Heart right ventricle (tissue), 16 donors: ENCODE measurements at regions not wholly inside any gene's neighbourhood (a gene's known extent, or its start where the extent isn't known, plus 50 kb on each side); places are given as distances from the start of the nearest gene placed in this dataset.

Experiments used
- ATAC-seq, 8 donors: fragments of 200-7000 bp; cut with Tn5 transposase; one replicate each; pipeline ENCODE4 v1.9.1; 2020; ENCODE audit warnings: mild to moderate bottlenecking in 8 of 8, moderate library complexity in 8 of 8, moderate number of reproducible peaks in 1 of 8
- DNase-seq, 2 donors: peaks; one replicate each; pipeline ENCODE4 v3.0.0-alpha.2; 2020
- H3K27ac ChIP-seq, 10 donors: fragments of 200-600 bp; sonication (generic) in 2 of 10; one replicate each; pipeline versions ENCODE4 v1.5.0 to v1.8.0; 2020 to 2022; ENCODE audit warnings: mild to moderate bottlenecking in 3 of 10
- H3K27me3 ChIP-seq, 7 donors: fragments of 200-600 bp; one replicate each; pipeline ENCODE4 v1.8.0; 2021 to 2022; ENCODE audit warnings: mild to moderate bottlenecking in 2 of 7
- H3K36me3 ChIP-seq, 9 donors: fragments of 200-600 bp; sonication (generic) in 1 of 9; one replicate each; pipeline versions ENCODE4 v1.5.0 to v1.8.0; 2020 to 2022; ENCODE audit warnings: mild to moderate bottlenecking in 2 of 9
- H3K4me1 ChIP-seq, 9 donors: fragments of 200-600 bp; sonication (generic) in 1 of 9; one replicate each; pipeline versions ENCODE4 v1.5.0 to v1.8.0; 2020 to 2022; ENCODE audit warnings: mild to moderate bottlenecking in 4 of 9
- H3K4me3 ChIP-seq, 10 donors: fragments of 200-600 bp; sonication (generic) in 2 of 10; one replicate each; pipeline versions ENCODE4 v1.5.0 to v1.8.0; 2020 to 2022; ENCODE audit warnings: mild to moderate bottlenecking in 7 of 10, moderate library complexity in 2 of 10
- H3K9me3 ChIP-seq, 11 donors: fragments of 200-600 bp in 10 of 11; sonication (generic) in 2 of 11; one replicate each; pipeline versions ENCODE4 v1.5.0 to v1.8.0; 2013 to 2022; ENCODE audit warnings: mild to moderate bottlenecking in 2 of 11, control low read depth in 1 of 11, moderate library complexity in 1 of 11
- CTCF ChIP-seq, 9 donors: fragments of 200-600 bp; sonication (generic) in 2 of 9; IDR thresholded peaks; one replicate each; pipeline versions ENCODE4 v1.5.0 to v1.8.0; 2021 to 2022; ENCODE audit warnings: antibody characterized with exemption in 9 of 9, mild to moderate bottlenecking in 5 of 9, moderate library complexity in 1 of 9
- WGBS, 2 donors: extraction: QIAGEN DNeasy Blood & Tissue Kit; methylation state at CpG; one replicate each; pipeline ENCODE4 v1.1.7; 2013; ENCODE audit warnings: inconsistent platforms in 1 of 2; 5-methylcytosine and 5-hydroxymethylcytosine counted together
- intact Hi-C, 10 donors: fragments of 100-400 bp; cut with DNase I; formaldehyde crosslinking; loops; one replicate each; pipeline versions ENCODE4 v1.11.1 to v1.14.2; 2022
- donor health status: Arrhythmogenic right ventricular cardiomyopathy.
- donor health status: ischemic (EF 13 %, LVEDD 7.1; RV severe dilation, severe dysfunction).
- donor health status: healthy with polysubstance abuse.
- donor health status: DM: no; HTN: yes; CAD: no.
- donor health status: DM: no; HTN: no; CAD: no.
- donor health status: ischemic (EF 25% LVEDD 6.9; RV normal size, moderate dysfunction).
- donor health status: ischemic (EF 25% LVEDD 5.7; RV mildly dilated, moderate dysfunction).
- donor health status: healthy.
- donor health status: DM: yes; HTN: yes; CAD: no.
- donor health status: Ischemic cardiomyopathy.
- donor health status: ischemic (EF 35%, LVEDD 5.7; RV mildly dilated, moderate dysfunction).
- donor health status: nonischemic (EF 11% LVEDD 7.7; RV severe dilation, severe dysfunction).
- donor health status: DM: yes; HTN: yes; CAD: no.
- donor health status: PGD.
- donor health status: ischemic (EF 29% LVEDD 5.4; RV normal size, mild dysfunction).
- donor health status: nonischemic (EF 23%, LVEDD 6.1; RV moderate dilation, normal function).

GRCh38 chr1:98059620-98060019 is 138.8 kb upstream of the DPYD start:
- peaks cover 0 to 56% (median 36%) of the 10 kb centered on the region in 7 donors for H3K27me3 ChIP-seq
- no peak overlapping the region for H3K4me3 ChIP-seq
- H3K36me3 ChIP-seq = no peaks in the 10 kb centered on the region
- H3K9me3 ChIP-seq = no peaks in the 10 kb centered on the region
- DNase-seq = no peak
- H3K27ac ChIP-seq = no peak overlapping the region
- WGBS, 2 donors = 31 to 35% methylated on average over 1 of the region's 1 CpG
- TF ChIP-seq CTCF (IDR thresholded peaks at IDR 0.05) = no peak
- no peak for ATAC-seq
- intact Hi-C loops = loop anchor here in 5 of 10 donors (5.0 to 10.0 kb wide), 5 partner anchors 405 to 1825 kb away; no protein-coding TSS in a partner anchor
- no peaks in the 10 kb centered on the region for H3K4me1 ChIP-seq

- DNase-seq (no peak), ATAC-seq (no peak)
- WGBS, 2 donors = 53 to 62% methylated on average over 2 of the region's 2 CpGs
- no peak for TF ChIP-seq CTCF (IDR thresholded peaks at IDR 0.05)
- H3K36me3 ChIP-seq = no peaks in the 10 kb centered on the region
- no peak overlapping the region for H3K4me3 ChIP-seq
- intact Hi-C loops = loop anchor here in 4 of 10 donors (5.0 to 10.0 kb wide), 4 partner anchors 914 to 1824 kb away; no protein-coding TSS in a partner anchor
- peaks cover 0 to 7% (median 4%) of the 10 kb centered on the region in 9 donors for H3K4me1 ChIP-seq
- no peak overlapping the region for H3K27ac ChIP-seq
- H3K9me3 ChIP-seq = no peaks in the 10 kb centered on the region
- peaks cover 0 to 65% (median 45%) of the 10 kb centered on the region in 7 donors for H3K27me3 ChIP-seq
Measured at GRCh38 chr1:98058676-98059075, 137.8 kb upstream of the DPYD start.

- Histone ChIP-seq H3K4me1 (peaks cover 0 to 13% (median 9%) of the 10 kb centered on the region in 9 donors), H3K9me3 (no peaks in the 10 kb centered on the region), H3K36me3 (no peaks in the 10 kb centered on the region), H3K4me3 (no peak overlapping the region), H3K27ac (no peak overlapping the region), H3K27me3 (peaks cover 0 to 75% (median 57%) of the 10 kb centered on the region in 7 donors)
- DNase-seq (no peak), ATAC-seq (no peak)
- intact Hi-C loops = loop anchor here in 4 of 10 donors (5.0 to 10.0 kb wide), 4 partner anchors 913 to 1823 kb away; no protein-coding TSS in a partner anchor
- no peak for TF ChIP-seq CTCF (IDR thresholded peaks at IDR 0.05)
- 89 to 90% methylated on average over 2 of the region's 2 CpGs for WGBS, 2 donors
Measured at GRCh38 chr1:98057236-98057910, 136.5 kb upstream of the DPYD start.

- H3K36me3 ChIP-seq = no peaks in the 10 kb centered on the region
- DNase-seq = no peak
- 67 to 77% methylated on average over 3 of the region's 3 CpGs for WGBS, 2 donors
- no peak overlapping the region for H3K4me3 ChIP-seq
- intact Hi-C loops = loop anchor here in 4 of 10 donors (5.0 to 10.0 kb wide), 4 partner anchors 912 to 1822 kb away; no protein-coding TSS in a partner anchor
- H3K27ac ChIP-seq = no peak overlapping the region
- H3K4me1 ChIP-seq = peaks cover 0 to 13% (median 9%) of the 10 kb centered on the region in 9 donors
- H3K27me3 ChIP-seq = peaks cover 0 to 81% (median 63%) of the 10 kb centered on the region in 7 donors
- no peak for ATAC-seq
- TF ChIP-seq CTCF (IDR thresholded peaks at IDR 0.05) = no peak
- no peaks in the 10 kb centered on the region for H3K9me3 ChIP-seq
Measured at GRCh38 chr1:98056781-98057180, 135.9 kb upstream of the DPYD start.
